ENCODE measurements at regions not wholly inside any gene's neighbourhood (a gene's known extent, or its start where the extent isn't known, plus 50 kb on each side); places are given as distances from the start of the nearest gene placed in this dataset.

DNA sequence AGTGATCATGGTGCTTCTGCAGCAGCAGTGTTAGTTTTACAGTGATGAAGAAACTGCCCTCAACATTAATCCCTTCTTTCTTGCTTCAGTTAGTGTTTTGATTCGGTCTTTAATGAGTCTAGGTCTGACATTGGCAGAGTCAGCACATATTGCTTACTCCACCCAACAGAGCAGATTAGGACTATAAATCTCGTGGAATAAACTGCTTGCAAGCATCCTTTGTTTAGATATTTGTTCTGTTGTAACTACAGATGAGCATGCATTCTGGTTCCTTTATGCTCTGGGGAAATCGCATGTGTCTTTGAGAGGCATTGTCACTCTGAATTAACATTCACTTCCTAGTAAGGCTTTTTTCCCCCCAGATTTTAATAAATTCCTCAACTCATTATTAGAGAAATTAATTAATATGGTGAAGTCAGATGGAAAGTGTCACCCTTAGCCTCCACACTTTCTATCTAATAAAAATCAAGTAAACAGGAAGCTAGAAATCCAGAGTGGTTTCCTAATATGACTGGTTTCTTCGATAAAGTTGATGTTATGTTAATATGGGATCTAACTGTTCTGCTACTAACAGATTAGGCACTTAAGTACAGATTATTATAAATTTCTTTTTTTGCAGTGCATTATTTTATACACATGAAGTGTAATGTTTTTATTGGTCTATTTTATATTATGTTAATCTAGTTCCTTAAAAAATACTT lies 86.2 kb upstream of the SSTR1 start:
- Mint-ChIP-seq H3K27ac (ENCODE audit: low read depth, unreplicated experiment) (no peak overlapping the region), H3K4me1 (ENCODE audit: insufficient read depth, unreplicated experiment) (no peaks in the 10 kb centered on the region), H3K4me3 (ENCODE audit: unreplicated experiment) (no peak overlapping the region), H3K9me3 (ENCODE audit: unreplicated experiment) (no peaks in the 10 kb centered on the region), H3K27me3 (ENCODE audit: insufficient read depth, unreplicated experiment) (no peaks in the 10 kb centered on the region), H3K36me3 (ENCODE audit: insufficient read depth, unreplicated experiment) (no peaks in the 10 kb centered on the region)
- TF ChIP-seq, protein P1, sequence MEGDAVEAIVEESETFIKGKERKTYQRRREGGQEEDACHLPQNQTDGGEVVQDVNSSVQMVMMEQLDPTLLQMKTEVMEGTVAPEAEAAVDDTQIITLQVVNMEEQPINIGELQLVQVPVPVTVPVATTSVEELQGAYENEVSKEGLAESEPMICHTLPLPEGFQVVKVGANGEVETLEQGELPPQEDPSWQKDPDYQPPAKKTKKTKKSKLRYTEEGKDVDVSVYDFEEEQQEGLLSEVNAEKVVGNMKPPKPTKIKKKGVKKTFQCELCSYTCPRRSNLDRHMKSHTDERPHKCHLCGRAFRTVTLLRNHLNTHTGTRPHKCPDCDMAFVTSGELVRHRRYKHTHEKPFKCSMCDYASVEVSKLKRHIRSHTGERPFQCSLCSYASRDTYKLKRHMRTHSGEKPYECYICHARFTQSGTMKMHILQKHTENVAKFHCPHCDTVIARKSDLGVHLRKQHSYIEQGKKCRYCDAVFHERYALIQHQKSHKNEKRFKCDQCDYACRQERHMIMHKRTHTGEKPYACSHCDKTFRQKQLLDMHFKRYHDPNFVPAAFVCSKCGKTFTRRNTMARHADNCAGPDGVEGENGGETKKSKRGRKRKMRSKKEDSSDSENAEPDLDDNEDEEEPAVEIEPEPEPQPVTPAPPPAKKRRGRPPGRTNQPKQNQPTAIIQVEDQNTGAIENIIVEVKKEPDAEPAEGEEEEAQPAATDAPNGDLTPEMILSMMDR (IDR thresholded peaks at IDR 0.05; ENCODE audit: unreplicated experiment) = no peak
- ChIA-PET POLR2A (no interaction called here), CTCF (interaction anchor here (0.6 kb wide), 1 partner anchor 737 kb away, joined by 6 read pairs; no protein-coding TSS in a partner anchor)
- DNase-seq (ENCODE audit: unreplicated experiment) = no peak
- intact Hi-C loops (cut with micrococcal nuclease) = no loop called here
- no TSS peak for BruUV-seq (replicated peaks)

DNA sequence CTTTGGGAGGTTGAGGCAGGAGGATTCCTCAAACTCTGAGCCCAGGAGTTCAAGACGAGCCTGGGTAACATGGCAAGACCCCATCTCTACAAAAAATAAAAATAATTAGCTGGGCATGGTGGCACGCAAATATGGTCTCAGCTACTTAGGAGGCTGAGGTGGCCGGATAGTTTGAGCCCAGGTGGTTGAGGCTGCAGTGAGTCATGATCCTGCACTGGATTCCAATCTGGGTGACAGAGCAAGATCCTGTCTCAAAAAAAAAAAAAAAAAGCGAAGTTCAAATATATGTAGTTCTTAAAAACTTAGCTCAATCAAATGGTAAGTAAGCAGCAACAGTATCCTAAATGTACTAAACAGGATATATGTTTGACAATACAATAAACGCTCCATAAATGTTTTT lies 85.5 kb upstream of the SSTR1 start:
- Mint-ChIP-seq H3K4me1 (ENCODE audit: insufficient read depth, unreplicated experiment) (no peaks in the 10 kb centered on the region), H3K27me3 (ENCODE audit: insufficient read depth, unreplicated experiment) (no peaks in the 10 kb centered on the region), H3K4me3 (ENCODE audit: unreplicated experiment) (no peak overlapping the region), H3K27ac (ENCODE audit: low read depth, unreplicated experiment) (no peak overlapping the region), H3K9me3 (ENCODE audit: unreplicated experiment) (no peaks in the 10 kb centered on the region), H3K36me3 (ENCODE audit: insufficient read depth, unreplicated experiment) (no peaks in the 10 kb centered on the region)
- POLR2A ChIA-PET = no interaction called here
- TF ChIP-seq, protein P1 (IDR thresholded peaks at IDR 0.05; ENCODE audit: unreplicated experiment) = no peak
- BruUV-seq (replicated peaks) = no TSS peak
- intact Hi-C loops (cut with micrococcal nuclease) = no loop called here
- CTCF ChIA-PET = interaction anchor here (0.6 to 1.3 kb wide), 4 partner anchors 34 to 893 kb away, joined by 3 to 5 read pairs (median 4); no protein-coding TSS in a partner anchor
- DNase-seq (ENCODE audit: unreplicated experiment) = peak; percentile 7

DNA sequence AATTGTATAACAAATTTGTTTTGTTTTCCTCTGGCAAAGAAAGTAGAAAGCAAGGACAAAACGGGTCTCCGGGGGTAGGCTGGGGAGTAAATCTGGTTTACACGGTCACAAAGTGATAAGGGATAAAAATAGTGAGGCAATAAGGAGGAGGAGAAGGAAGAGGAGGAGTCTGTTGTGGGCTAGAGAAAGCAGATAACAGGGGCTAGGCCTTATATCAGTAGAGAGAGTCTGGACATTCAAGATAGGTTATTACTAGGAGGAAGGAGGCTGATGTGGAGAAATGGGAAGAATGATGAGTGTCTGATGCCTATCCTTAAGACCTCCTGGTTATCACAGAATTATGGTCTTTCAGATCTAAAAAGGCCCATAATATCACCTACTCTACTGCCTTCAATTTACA lies 83.2 kb upstream of the SSTR1 start:
- ChIA-PET CTCF (no interaction called here), POLR2A (no interaction called here)
- Mint-ChIP-seq H3K4me3 (ENCODE audit: unreplicated experiment) (no peak overlapping the region), H3K36me3 (ENCODE audit: insufficient read depth, unreplicated experiment) (no peaks in the 10 kb centered on the region), H3K4me1 (ENCODE audit: insufficient read depth, unreplicated experiment) (no peaks in the 10 kb centered on the region), H3K27ac (ENCODE audit: low read depth, unreplicated experiment) (no peak overlapping the region), H3K27me3 (ENCODE audit: insufficient read depth, unreplicated experiment) (no peaks in the 10 kb centered on the region), H3K9me3 (ENCODE audit: unreplicated experiment) (no peaks in the 10 kb centered on the region)
- TF ChIP-seq, protein P1 (IDR thresholded peaks at IDR 0.05; ENCODE audit: unreplicated experiment) = no peak
- DNase-seq (ENCODE audit: unreplicated experiment) = no peak
- intact Hi-C loops (cut with micrococcal nuclease) = no loop called here
- no TSS peak for BruUV-seq (replicated peaks)

DNA sequence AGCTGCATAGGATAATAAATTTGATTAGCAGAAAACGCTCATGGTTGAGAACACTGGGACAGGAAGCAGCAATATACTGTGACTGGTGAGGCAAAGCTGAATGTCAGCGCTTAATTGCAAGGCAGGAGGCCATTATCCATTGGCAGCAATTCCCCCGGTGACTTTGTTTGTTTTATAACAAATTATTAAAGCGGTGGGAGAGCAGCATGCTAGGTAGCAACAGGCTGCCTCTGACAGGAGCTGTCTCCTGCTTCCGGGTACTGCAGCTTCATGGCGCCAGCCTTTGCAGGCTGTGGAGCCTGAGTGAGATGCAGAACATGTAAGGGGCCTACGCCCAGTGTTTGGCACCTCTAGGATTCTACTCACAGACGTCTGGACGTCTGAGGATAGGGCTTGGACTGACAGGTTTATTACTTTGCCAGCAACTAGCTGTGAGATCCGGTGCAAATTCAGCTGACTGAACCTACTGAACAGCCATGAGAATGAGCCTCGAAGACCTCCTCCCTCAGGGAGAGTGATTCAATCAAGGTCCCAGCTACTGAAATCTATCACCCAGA lies 82.1 kb upstream of the SSTR1 start:
- Mint-ChIP-seq H3K4me1 (ENCODE audit: insufficient read depth, unreplicated experiment) (no peaks in the 10 kb centered on the region), H3K27ac (ENCODE audit: low read depth, unreplicated experiment) (no peak overlapping the region), H3K27me3 (ENCODE audit: insufficient read depth, unreplicated experiment) (no peaks in the 10 kb centered on the region), H3K9me3 (ENCODE audit: unreplicated experiment) (no peaks in the 10 kb centered on the region), H3K4me3 (ENCODE audit: unreplicated experiment) (no peak overlapping the region), H3K36me3 (ENCODE audit: insufficient read depth, unreplicated experiment) (no peaks in the 10 kb centered on the region)
- POLR2A ChIA-PET = interaction anchor here (1.1 kb wide), 1 partner anchor 14 kb away, joined by 3 read pairs; no protein-coding TSS in a partner anchor
- intact Hi-C loops (cut with micrococcal nuclease) = no loop called here
- no peak for DNase-seq (ENCODE audit: unreplicated experiment)
- TF ChIP-seq, protein P1 (IDR thresholded peaks at IDR 0.05; ENCODE audit: unreplicated experiment) = no peak
- CTCF ChIA-PET = interaction anchor here (0.5 to 2.0 kb wide), 4 partner anchors 14 to 211 kb away, joined by 3 to 7 read pairs (median 4); no protein-coding TSS in a partner anchor
- BruUV-seq (replicated peaks) = no TSS peak
